Right renal cortex interstitium (tissue), 3 donors: ENCODE measurements at regions not wholly inside any gene's neighbourhood (a gene's known extent, or its start where the extent isn't known, plus 50 kb on each side); places are given as distances from the start of the nearest gene placed in this dataset.

Experiments used
- DNase-seq, 3 donors: peaks; one replicate each; pipeline ENCODE4 v3.0.0-alpha.2; 2013; ENCODE audit warnings: low read depth in 3 of 3, low spot score in 2 of 3

DNA sequence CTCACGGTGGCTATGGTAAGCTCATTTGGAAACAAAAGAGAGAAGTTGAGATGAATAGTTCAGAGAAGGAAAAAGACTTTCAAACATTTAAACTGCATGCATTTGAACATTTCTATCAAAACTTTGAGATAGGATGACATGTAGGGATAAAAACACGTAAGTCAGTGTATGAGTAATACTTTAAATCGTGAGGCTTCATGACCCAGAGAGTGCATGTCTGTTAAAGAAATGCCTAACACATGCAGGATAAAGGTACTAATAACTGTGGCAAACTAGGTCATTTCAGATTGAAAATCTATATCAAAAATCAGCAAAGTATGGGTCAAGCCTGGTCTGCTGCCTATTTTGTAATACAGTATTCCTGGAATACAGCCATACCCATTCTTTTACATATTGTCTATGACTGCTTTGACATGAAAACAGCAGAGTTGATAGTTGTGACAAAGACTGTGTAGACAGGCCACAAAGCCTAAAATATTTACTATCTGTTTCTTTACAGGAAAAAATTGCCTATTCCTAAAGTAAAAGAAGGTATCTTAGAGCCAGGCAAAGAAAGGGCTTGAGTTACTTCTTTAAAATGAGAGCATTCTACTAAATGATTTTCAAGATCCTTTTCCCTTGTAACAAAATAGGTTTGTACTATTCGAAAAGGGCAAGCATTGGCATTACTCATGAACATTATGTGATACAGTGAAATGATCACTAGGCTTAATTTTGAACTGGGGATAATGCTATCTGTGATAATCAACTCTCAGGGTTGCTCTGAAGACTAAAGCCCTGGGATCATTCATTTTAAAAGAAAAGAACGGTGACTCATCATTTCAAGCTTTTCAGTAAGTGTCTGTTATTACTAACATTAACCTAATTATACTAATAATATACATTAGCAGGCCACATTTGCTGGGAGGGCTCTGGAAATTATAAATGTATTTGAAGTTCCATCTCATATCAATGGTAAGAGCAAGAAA, 185.9 kb downstream of the CRPPA start:
- DNase-seq: no peak

DNA sequence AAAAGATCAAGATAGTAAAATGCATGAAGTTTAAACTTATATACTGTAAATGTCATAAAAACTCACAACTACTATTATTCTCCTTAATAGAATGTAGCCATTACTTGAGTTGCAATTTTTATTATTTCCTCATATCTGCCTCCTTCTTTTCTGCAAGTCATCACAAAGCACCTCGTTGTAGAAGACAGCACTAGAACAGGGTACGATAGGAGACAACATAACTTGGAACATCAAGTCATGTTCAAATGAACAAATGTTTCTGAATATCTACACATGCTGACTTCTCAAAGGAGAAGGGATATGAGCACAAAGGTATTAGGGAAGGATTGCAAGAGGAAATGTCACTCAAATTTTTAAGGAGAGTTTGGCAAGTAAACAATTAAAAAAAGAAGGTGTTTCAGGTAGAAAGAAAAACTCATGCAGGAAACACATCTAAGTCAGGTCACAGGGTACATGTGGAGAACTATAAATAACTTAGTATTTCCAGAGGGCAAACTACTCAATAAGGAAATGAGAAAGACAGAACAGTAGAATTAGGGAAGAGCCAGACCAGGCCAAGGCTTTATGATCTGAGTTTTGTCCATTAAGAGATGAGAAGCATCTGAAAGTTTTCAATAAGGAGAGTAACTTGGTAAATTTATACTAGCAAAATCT, 186.7 kb downstream of the CRPPA start:
- no peak for DNase-seq

DNA sequence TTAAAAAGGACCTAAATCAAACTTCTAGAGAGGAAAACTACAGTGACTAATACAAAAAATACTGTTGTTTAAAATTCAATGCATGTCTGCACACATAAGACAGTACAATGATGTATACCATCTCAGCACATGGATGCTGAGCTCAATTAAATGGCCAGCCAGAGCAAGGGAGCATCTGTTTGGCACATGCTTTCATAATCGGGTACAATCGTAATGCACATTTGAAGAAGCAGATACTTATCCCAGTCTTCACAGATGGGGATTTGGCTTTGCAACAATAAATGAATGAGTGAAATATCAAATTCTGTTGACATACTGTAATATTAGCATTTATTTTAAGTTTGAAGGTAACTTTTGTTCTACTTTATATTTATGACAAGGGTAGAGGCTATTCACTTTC, 187.8 kb downstream of the CRPPA start:
- no peak for DNase-seq

DNA sequence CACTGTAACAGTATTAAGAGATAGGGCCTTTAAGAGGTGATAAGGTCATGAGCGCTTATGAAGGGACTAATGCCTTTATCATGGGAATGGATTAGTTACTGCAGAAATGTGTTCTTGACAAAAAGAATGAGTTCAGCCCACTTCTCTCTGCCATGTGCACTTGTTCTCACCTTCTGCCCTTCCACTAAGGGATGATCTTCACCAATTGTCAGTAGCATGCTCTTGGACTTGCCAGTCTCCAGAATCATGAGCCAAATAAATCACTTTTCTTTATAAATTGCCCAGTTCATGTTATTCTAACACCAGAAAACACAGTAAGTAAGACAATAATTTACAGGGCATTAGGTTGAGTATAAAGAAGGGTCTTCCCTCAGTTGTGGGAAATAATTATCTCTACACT, 189.1 kb downstream of the CRPPA start:
- DNase-seq: no peak

DNA sequence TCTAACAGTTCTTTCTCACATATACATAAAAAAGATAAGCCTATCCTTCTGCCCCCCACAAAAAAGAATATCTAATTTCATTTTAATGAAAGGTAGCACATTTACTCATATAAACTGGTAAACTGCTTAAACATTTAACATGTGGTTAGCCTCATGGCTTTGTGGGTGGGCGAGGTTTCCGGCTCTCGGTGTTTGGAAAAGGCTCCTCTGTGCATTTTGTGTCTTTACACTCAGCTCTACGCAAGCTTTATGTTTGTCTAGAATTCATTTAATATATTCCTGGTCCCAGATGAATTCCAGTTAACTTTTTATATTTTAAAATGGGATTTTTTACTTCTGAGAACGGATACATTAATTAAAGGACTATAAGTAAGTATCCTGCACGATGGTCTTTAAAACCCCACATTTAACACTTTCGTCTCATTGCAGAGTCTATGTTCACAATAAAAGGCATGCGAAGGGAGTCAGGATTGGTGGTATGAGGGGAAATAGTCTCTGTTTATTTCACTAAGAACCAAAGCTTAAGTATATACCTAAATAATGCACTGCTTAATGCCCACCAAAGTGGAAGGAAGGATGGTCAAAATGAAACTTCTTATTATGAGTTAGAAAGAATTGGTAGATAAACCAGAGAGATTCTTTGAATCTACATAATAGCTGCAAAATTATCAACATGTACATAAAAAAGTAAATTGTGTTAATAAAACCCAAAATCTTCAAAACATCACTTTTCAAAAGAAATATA, 197.2 kb downstream of the CRPPA start:
- DNase-seq: no peak

DNA sequence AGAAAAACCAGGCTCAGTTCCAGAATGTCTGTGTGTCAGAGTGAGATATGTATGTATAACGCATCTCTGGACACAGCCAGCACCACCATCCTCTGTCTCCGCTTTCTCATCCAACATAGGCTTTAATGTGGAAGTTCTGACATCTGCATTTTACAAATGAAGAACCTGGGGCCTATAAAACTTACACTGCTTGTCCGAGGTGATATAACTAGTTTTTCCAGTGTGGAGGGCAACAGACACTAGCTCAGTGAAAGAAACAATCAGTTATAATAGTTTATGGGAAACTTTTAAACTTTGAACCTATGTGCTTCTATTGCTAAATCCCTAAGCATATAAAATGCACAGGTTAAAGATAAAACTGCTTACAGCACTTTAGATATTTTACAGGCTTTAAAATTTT, 208.7 kb downstream of the CRPPA start:
- DNase-seq: no peak

DNA sequence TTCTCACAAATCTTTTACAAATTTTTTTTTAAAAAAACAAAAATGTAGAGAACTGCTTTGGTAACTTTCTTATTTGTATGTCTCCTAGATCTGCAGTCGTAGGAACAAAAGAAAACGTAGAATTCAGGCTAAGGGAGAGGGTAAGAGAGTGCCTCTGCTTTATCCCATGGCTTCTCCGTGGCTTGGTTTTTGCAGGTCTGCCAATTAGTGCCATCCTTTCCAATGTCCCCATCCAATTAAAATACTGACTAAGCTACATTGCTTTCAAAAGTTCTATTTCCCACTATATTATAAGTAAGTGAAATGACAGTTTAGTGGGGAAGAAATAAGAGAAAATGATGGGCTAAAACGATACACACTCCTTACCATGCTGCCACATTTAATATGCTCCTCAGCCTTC, 209.3 kb downstream of the CRPPA start:
- DNase-seq: no peak

DNA sequence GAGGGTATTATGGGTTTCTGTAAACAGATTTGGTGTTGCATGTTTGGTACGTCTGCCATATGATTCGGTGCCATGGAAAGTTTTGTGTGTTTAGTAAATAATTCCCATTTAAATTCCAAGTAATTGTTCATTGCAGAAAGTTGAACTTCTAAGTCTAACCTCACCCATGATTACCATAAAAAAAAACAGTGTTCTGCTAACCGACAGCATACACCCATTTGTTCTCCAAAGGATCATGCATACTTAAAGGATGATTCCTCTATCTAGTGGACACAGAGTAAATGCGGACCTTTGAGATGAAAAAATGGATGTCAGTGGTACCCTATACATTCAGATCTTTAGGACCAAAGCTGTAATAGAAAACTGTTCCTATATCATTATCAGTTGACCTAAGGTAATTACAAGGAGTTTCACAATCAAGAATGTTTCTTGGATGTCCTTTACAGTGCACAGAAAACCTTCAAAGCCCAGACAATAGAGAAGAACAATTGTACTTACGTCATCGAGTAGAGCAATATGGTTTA, 209.9 kb downstream of the CRPPA start:
- no peak for DNase-seq

DNA sequence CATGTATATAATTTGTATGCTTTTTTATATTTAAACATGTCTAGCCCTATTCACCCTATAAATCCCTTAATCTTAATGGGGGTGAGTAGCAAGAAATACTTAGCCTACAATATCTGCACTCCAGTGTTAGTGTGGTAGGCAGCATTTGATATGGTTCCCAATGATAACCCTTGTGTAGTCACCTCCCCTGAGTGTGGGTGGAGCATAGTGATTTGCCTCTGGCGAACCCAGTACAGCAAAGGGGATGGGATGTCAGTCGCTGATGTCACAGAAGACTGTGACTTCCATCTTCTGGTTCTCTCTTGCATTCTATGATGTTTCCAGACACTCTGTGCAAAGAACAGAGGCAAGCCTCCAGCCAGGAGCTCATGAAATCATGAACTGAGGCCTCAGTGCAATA, 211.2 kb downstream of the CRPPA start:
- no peak for DNase-seq

DNA sequence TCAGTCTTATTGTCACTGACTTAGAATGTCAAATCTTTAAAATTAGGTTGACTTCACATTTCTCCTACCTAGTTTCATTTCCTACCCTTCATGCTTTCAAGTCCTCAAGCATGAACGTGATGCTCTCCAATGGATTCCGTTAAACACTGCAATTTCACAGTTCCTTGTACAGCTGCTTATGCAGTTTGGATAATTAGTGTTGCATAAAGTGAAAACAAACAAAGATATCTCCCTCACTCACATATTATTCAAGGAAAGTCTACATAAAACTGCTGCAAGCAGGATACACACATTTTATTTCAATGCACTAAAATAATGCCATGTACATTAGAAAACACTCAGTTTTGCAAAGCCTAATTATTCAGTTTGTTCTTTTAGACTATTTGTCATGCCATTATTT, 214.0 kb downstream of the CRPPA start:
- DNase-seq: no peak

DNA sequence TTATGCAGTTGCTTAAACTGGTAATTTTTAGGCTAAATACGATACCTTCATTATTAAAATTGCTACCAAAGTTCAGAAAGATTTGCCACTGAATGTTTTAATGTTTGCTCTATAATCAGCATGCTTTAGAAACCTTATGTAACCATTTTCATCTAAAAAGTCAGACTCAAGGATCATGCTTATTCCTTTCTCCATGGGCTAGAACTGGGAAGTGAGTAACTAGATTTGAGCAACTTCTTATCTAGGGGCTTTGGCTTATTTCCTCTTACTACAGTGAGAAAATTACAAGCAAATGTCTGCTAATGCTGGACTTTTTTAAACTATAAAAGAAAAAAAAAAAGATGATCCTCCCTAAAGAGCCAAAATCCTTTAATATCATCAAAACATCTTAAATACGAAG, 215.9 kb downstream of the CRPPA start:
- no peak for DNase-seq

DNA sequence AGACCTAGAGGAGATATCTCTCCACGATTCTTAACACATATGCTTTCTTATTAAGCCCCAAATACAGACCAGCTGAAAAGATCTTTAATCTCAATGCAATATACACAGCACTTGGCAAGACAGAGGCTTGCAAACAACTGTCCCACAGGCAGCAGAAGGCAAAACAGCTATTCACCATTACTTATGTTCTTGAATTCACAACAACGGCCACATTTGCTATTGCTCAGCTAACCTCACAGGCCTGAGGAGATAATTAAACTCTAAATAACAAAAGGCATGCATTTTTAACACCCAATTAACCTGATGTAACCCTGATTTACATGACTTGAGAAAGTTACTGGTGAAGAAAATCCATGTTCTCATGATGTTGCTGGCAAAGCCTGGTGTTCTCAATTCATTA, 216.4 kb downstream of the CRPPA start:
- DNase-seq: no peak

DNA sequence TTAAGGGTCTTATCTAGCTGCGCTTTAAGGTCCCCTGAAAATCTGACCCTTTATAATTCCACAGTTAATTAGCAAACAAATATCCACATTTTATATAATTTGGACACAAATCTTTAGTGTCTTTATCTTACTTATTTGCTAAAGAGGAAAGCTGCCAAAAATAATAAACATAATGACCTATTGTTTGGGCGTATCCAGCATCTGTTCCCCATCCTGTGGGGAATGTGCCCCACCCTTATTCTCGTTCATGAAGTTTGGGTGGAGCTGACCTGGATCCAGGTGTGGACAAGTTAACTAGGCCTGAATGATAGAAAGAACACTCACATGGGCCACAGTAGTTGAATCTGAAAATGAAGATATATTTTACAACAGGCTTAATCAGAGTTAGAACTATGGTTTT, 218.3 kb downstream of the CRPPA start:
- DNase-seq: no peak

DNA sequence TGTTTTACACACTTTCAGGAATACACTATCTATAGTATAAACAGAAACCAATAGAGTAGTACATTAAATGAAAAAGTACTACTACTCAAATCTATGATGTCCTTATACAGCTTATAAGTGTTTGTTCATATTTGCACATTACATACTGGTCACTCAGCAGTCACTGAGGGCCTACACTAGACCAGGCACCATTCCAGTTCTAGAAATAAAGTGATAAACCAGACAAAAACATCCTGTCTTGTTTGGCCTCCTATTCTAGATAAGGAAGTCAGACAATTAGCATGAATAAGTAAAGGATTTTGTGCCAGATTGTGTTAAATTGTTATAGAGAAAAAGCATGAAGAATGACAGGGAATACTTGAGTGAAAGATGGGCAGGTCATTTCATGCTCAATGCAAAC, 219.0 kb downstream of the CRPPA start:
- DNase-seq: no peak

DNA sequence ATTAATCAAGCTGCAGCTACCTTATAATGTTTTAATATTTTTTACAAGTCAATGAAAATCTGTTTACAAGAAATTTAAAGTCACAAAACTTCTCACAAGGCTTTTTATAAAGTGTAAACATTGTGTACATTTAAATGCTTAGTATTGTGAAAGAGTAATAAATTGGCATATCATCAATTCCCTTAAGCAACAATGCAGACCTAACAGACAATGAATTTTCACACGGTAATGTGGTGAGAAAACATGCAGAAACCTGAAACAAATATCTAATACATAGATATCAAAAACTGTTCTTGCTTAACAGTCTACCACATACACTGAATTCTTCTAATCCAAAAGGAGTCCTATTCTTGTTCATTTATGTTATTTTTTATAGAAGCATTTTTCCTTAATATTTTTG, 220.7 kb downstream of the CRPPA start:
- no peak for DNase-seq

DNA sequence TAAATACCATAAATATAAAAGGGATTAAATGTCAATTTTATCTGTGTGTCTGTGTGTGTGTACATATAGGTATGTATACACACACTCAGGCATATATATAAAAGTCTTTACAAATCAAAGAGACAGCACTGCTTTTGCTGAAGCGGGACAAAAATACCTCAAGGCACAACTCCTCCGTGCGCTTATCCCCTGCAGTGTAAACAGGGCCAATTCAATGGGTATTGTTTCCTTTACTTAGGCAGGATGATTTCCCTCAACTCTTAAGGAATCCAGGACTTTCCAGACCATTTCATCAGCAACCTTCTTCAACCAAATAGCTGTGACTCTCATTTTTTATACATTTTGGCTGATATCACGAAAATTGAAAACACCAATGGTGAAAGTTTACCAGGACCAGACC, 227.7 kb downstream of the CRPPA start:
- DNase-seq: no peak

DNA sequence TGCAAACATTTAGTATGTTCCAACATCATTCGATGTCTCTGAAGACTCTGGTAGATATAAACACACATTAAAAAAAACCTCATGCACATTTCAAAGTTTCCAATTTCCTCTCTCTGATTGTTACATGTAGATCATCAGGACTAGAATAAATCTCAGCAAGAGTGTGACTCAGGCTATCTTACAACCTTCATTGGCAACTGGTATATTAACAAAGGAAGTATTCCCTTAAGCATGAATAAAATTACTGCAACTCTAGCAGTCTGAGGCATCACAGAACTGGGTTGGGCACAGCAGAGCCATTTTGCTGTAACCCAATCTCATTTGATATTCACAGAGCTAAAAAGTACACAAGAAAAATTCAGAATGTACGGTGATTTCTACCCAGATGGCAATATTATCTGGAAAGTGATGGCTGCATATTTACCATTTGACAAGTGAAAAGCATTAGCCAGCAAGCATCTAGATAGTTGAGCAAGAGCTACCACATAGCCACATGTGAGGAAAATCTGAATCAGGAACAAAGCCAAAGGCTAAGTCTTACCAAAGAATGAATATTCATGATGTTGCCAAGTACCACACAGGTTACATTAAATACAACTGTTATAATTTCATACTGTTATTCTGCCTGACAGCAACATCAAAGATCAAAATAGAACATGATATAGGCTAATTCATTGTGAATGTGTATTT, 232.2 kb downstream of the CRPPA start:
- no peak for DNase-seq

DNA sequence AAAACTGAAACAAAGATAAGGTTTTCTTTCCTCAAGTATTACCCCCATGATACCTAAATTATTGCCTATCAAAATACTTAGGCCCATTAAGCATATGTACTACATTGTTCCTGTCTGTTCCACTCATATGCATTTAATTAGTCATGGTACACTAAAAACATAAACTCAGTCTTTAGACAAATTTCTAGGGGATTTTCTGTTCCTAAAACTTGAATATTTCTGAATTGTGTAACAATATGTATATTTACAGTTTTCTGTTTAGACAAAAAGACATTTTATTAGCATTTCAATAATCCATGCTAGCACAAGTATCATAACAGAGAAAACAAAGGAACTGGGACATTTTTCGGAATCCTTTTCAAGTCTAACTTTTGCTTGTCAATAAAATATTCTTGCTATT, 234.2 kb downstream of the CRPPA start:
- DNase-seq: no peak

DNA sequence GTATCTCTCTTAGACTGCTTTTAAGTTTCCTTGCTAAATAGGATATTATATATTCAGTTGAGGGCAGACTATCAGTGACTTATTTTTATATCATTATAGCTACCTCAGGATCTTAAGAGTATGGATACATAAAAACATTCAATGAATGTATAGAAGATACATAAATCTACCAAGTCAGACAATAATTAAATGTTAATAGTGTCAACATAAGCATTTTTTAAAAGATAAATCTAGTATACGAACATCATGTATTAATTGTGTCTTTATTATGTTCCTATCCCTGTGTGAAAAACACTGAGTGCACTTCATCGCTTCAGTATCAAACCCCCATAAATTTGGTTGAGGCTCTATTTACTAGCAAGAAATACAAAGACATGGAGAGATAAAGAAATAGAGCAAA, 242.8 kb downstream of the CRPPA start:
- DNase-seq: no peak

DNA sequence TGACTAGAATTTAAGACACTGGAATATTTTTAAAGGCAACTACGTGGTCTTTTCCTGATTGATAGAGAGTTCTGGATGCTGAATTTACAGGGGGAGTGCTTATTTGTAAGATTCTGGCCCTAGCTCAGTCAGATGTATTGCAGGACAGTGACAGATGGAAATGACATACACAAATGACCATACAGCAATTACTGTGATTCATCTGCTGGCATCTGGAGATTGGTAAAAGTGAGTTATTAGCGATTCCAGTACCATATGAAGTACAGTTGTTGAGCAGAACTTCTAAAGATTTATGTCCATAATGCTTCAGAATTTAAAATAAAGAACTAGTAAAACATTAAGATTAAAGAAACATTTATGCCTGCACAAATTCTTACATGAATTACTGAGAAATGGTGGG, 243.2 kb downstream of the CRPPA start:
- DNase-seq: no peak

DNA sequence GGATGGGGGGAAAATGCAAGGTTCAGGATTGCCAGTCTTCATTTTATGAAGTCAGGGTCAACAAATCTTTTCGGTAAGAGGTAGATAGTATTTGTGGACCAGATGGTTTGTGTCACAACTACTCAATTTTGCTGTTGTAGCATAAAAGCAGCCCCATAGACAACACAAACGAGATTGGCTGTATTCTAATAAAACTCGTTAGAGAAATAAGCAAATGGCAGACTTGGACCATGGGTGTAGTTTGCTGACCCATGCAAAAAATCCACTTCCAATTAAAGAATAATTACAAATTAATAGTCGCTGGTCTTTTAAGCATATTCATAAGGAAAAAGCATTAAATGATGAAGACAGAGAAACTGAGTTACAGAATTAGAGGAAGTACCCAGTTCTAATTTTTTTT, 247.1 kb downstream of the CRPPA start:
- no peak for DNase-seq
